Esophagus squamous epithelium (tissue), 5 donors: ENCODE measurements at regions not wholly inside any gene's neighbourhood (a gene's known extent, or its start where the extent isn't known, plus 50 kb on each side); places are given as distances from the start of the nearest gene placed in this dataset.
"Not testable (repeated sequence)": the region's sequence is repeated elsewhere in the genome, so short reads cannot be mapped to it uniquely, and the experiment has no call there.

Experiments used
- DNase-seq: peaks from one replicate; lab custom pipeline; 2025; lab: John Stamatoyannopoulos, UW
- H3K27ac ChIP-seq, 4 donors: fragments of 200-600 bp; sonication (generic); one replicate each; pipeline ENCODE4 v1.5.1; 2016 to 2019; ENCODE audit warnings: mild to moderate bottlenecking in 1 of 4
- H3K27me3 ChIP-seq, 4 donors: fragments of 200-600 bp; sonication (generic); 1 replicate in 3 of 4; 2 replicates in 1 of 4; pipeline versions ENCODE4 v1.5.1 to v1.6.0; 2017 to 2021; ENCODE audit warnings: antibody characterized with exemption in 1 of 4
- H3K36me3 ChIP-seq, 3 donors: fragments of 200-600 bp; sonication (generic); one replicate each; pipeline ENCODE4 v1.5.1; 2016 to 2019
- H3K4me1 ChIP-seq, 3 donors: fragments of 200-600 bp; sonication (generic); one replicate each; pipeline ENCODE4 v1.5.1; 2017 to 2019
- H3K4me3 ChIP-seq, 4 donors: fragments of 200-600 bp; sonication (generic); 1 replicate in 3 of 4; 2 replicates in 1 of 4; pipeline ENCODE4 v1.5.1; 2016 to 2019; ENCODE audit warnings: mild to moderate bottlenecking in 2 of 4, moderate library complexity in 1 of 4
- H3K9me3 ChIP-seq, 3 donors: fragments of 200-600 bp; sonication (generic); one replicate each; pipeline ENCODE4 v1.5.1; 2016 to 2019
- CTCF ChIP-seq, 6 experiments: fragments of 450-650 bp in 4 of 6; fragments of 200-600 bp in 2 of 6; sonication (generic) in 2 of 6; IDR thresholded peaks; one replicate each; pipeline ENCODE4 v1.5.1; 2016 to 2019; ENCODE audit warnings: antibody characterized with exemption in 6 of 6, mild to moderate bottlenecking in 4 of 6, moderate library complexity in 4 of 6
- POLR2A ChIP-seq, 4 donors: fragments of 450-650 bp; IDR thresholded peaks; one replicate each; pipeline ENCODE4 v1.6.1; 2017; ENCODE audit warnings: antibody characterized with exemption in 4 of 4, mild to moderate bottlenecking in 4 of 4, moderate library complexity in 3 of 4
- WGBS, 2 donors: methylation state at CpG; one replicate each; pipeline ENCODE4 v1.1.5; 2018; 5-methylcytosine and 5-hydroxymethylcytosine counted together
- intact Hi-C: fragments of 100-400 bp; cut with DNase I; formaldehyde crosslinking; loops from one replicate; pipeline ENCODE4 v1.15.0; 2022
- donor health status: DM: yes; HTN: yes; CAD: no.

GRCh38 chr20:52054123-52054522 is 137.5 kb downstream of the ZFP64 start:
- no peak overlapping the region for H3K4me3 ChIP-seq
- no peaks in the 10 kb centered on the region for H3K36me3 ChIP-seq
- 90 to 93% methylated on average over 4 of the region's 5 CpGs for WGBS, 2 donors
- intact Hi-C loops = no loop called here
- peaks cover 0 to 16% (median 6%) of the 10 kb centered on the region in 3 donors for H3K9me3 ChIP-seq
- H3K4me1 ChIP-seq = no peaks in the 10 kb centered on the region
- no peaks in the 10 kb centered on the region for H3K27me3 ChIP-seq
- H3K27ac ChIP-seq = no peak overlapping the region
- DNase-seq = no peak
- TF ChIP-seq CTCF (IDR thresholded peaks at IDR 0.05) (no peak), POLR2A (IDR thresholded peaks at IDR 0.05) (no peak)

DNA sequence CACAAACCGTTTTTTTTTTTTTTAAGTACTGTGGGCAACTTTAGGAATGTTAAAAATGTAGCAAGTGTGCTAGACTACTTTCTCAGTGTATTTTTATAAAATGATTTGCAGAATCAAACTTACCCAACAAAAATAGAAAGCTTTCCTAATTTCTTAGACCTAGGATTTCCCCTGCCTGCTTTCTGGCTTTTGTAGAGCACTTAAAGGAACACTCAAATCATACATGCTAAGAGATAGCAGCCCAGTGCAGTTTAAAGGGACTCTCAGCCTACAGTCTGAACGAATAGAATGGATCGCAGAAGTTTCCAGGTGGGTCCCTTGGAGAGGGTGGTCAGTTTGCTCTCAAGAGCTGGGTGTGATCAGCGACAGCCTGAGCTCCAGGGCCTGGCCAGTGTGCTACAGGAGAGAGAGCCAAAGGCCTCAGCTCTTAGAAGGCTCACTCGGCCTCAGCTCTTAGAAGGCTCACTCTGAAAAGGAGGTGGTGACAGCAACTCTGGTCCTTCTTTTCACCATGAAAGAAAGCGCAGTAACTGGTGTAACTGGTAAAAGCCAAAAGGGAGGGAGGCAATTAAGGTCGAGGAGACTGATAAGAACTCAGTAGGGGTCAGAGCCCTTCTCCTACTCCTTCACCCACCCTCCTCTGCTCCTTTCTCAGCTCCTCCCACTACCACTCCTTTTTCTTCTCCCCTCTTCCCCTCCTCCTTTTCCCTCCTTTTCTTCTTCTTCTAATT is 142.4 kb downstream of the ZFP64 start:
- no peak for TF ChIP-seq CTCF (IDR thresholded peaks at IDR 0.05)
- no peak for TF ChIP-seq POLR2A (IDR thresholded peaks at IDR 0.05)
- H3K36me3 ChIP-seq = no peaks in the 10 kb centered on the region
- intact Hi-C loops = no loop called here
- H3K27me3 ChIP-seq = no peaks in the 10 kb centered on the region
- WGBS, 2 donors = 72 to 82% methylated on average over 7 of the region's 7 CpGs
- H3K4me1 ChIP-seq = no peaks in the 10 kb centered on the region
- no peak overlapping the region for H3K4me3 ChIP-seq
- DNase-seq = no peak
- H3K27ac ChIP-seq = no peak overlapping the region
- H3K9me3 ChIP-seq = no peaks in the 10 kb centered on the region

DNA sequence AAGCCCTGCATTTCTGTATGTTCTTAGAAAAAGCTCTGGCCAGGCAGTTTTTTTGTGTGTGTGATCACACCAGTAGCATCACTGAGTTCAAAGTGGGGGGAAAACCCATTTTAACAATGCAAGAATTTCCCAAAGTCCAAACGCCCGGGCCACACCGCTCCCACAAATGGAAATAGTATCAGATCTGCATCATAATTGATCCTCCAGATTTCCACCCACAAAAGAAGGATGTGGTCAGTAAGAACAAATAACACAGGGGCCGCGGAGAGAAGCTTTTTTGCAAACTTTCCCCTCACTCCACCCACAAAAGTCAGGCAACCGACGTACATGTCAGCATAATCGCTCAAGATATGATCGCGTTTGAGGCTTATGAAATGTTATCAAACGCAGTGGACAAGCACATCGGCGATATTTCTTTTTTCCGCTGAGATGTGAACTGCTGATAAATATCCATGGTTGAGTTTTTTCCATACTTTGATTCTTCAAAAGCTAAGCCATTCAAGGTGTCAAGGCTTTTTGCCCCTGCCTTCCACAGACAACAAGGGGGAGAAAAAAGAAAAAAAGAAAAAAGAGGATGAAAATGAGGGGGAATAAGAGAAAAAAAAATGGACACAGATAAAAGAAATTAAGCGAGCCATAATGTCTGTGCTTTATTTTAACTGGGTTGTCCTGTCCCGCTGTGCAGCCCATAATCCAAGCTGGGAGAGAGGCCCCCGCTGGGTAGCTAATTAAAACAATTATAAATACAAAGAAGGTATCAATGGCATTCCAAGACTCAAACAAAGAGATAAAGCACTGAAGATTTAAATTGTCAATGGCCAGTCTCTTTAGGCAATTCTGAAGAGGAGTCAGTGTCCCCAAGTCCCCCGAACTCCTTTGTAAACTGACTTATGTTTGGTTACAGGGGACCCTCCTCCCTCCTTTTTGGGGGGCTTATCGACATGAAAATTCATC is 143.5 kb downstream of the ZFP64 start:
- Histone ChIP-seq H3K27ac (no peak overlapping the region), H3K27me3 (no peaks in the 10 kb centered on the region), H3K36me3 (no peaks in the 10 kb centered on the region), H3K4me1 (no peaks in the 10 kb centered on the region), H3K9me3 (no peaks in the 10 kb centered on the region), H3K4me3 (no peak overlapping the region)
- WGBS, 2 donors = 56 to 57% methylated on average over 19 of the region's 19 CpGs
- intact Hi-C loops = no loop called here
- TF ChIP-seq POLR2A (IDR thresholded peaks at IDR 0.05) = no peak
- TF ChIP-seq CTCF (IDR thresholded peaks at IDR 0.05) = no peak
- DNase-seq = no peak

- no peaks in the 10 kb centered on the region for H3K9me3 ChIP-seq
- no peaks in the 10 kb centered on the region for H3K27me3 ChIP-seq
- no peak for TF ChIP-seq CTCF (IDR thresholded peaks at IDR 0.05)
- no peak overlapping the region for H3K4me3 ChIP-seq
- WGBS, 2 donors = 83 to 90% methylated on average over 6 of the region's 6 CpGs
- H3K4me1 ChIP-seq = no peaks in the 10 kb centered on the region
- no peaks in the 10 kb centered on the region for H3K36me3 ChIP-seq
- DNase-seq = no peak
- intact Hi-C loops = no loop called here
- H3K27ac ChIP-seq = no peak overlapping the region
Measured at GRCh38 chr20:52041966-52042365, 149.6 kb downstream of the ZFP64 start.

- DNase-seq = no peak
- no peak for TF ChIP-seq CTCF (IDR thresholded peaks at IDR 0.05)
- TF ChIP-seq POLR2A (IDR thresholded peaks at IDR 0.05) = no peak
- no peaks in the 10 kb centered on the region for H3K27me3 ChIP-seq
- H3K36me3 ChIP-seq = no peaks in the 10 kb centered on the region
- intact Hi-C loops = no loop called here
- H3K27ac ChIP-seq = no peak overlapping the region
- H3K4me3 ChIP-seq = no peak overlapping the region
- H3K9me3 ChIP-seq = no peaks in the 10 kb centered on the region
- H3K4me1 ChIP-seq = no peaks in the 10 kb centered on the region
- 52 to 64% methylated on average over 7 of the region's 7 CpGs for WGBS, 2 donors
Measured at GRCh38 chr20:52039790-52040189, 151.8 kb downstream of the ZFP64 start.

- DNase-seq, H3K9me3 ChIP-seq, intact Hi-C loops, H3K36me3 ChIP-seq, H3K4me3 ChIP-seq, H3K27me3 ChIP-seq, H3K27ac ChIP-seq, H3K4me1 ChIP-seq: not testable (repeated sequence)
- WGBS, 2 donors = 84 to 85% methylated on average over 8 to 9 of the region's 9 CpGs
Measured at GRCh38 chr20:52038632-52039031, 152.9 kb downstream of the ZFP64 start.
